GM12878 (cell line): ENCODE measurements at regions not wholly inside any gene's neighbourhood (a gene's known extent, or its start where the extent isn't known, plus 50 kb on each side); places are given as distances from the start of the nearest gene placed in this dataset.

Experiments used
- ATAC-seq: fragments of 200-7000 bp; cut with Tn5 transposase; 3 replicates; pipeline ENCODE4 v1.9.1; 2020; ENCODE audit warnings: mild to moderate bottlenecking, moderate library complexity
- BruUV-seq: library from RNA; stranded (reverse); fragments of 400-500 nt; replicated peaks from 2 replicates; lab custom pipeline; 2021; lab: Mats Ljungman, UMichigan
- CTCF ChIA-PET: fragments of 300-600 bp; sonication (Branson Sonifier 250); formaldehyde crosslinking; extraction: SDS; loops from one replicate; lab custom pipeline; 2021; ENCODE audit warnings: inconsistent platforms; lab: Yijun Ruan, JAX
- POLR2A ChIA-PET: fragments of 350-600 bp; formaldehyde crosslinking; extraction: SDS; loops from one replicate; lab custom pipeline; 2021; ENCODE audit warnings: inconsistent platforms; lab: Charles Lee
- RAD21 ChIA-PET: fragments of 300-600 bp; sonication (Branson Sonifier 250); formaldehyde crosslinking; loops from one replicate; lab custom pipeline; 2023; ENCODE audit warnings: antibody characterized with exemption; ENCODE audit not compliant: unreplicated experiment; lab: Charles Lee
- SMC1A ChIA-PET: fragments of 300-600 bp; sonication (Branson Sonifier 250); formaldehyde crosslinking; loops from one replicate; lab custom pipeline; 2023; ENCODE audit not compliant: unreplicated experiment, uncharacterized antibody; lab: Charles Lee
- DNase-seq: peaks from one replicate; pipeline ENCODE4 v3.0.0-alpha.2; 2011; ENCODE audit warnings: low read depth, low spot score
- FAIRE-seq: peaks from 3 replicates; lab custom pipeline; 2011; peaks lifted over from hg19 to GRCh38; lab: Jason Lieb, UNC
- H2AFZ ChIP-seq: 2 replicates; pipeline ENCODE4 v1.6.0; 2011; ENCODE audit warnings: low read depth, low read length, control low read depth; ENCODE audit not compliant: control insufficient read depth
- H3K27ac ChIP-seq: 2 replicates; pipeline ENCODE4 v1.5.1; 2011; ENCODE audit warnings: control low read depth; ENCODE audit not compliant: control insufficient read depth, insufficient read depth
- H3K27me3 ChIP-seq, 2 experiments: replicated peaks in 1 of 2; 2 replicates each; pipeline versions ENCODE4 v1.6.0 to v1.6.1; 2011; ENCODE audit warnings: low read length in 1 of 2; ENCODE audit not compliant: control insufficient read depth in 2 of 2, insufficient read depth in 2 of 2
- H3K36me3 ChIP-seq, 2 experiments: 2 replicates each; pipeline ENCODE4 v1.5.1; 2011; ENCODE audit warnings: low read length in 1 of 2; ENCODE audit not compliant: control insufficient read depth in 2 of 2, insufficient read depth in 2 of 2
- H3K4me1 ChIP-seq: 2 replicates; pipeline ENCODE4 v1.6.1; 2011; ENCODE audit warnings: mild to moderate bottlenecking, low read length, moderate library complexity, mixed read lengths; ENCODE audit not compliant: control insufficient read depth, insufficient read depth
- H3K4me2 ChIP-seq: 2 replicates; pipeline ENCODE4 v1.6.0; 2011; ENCODE audit warnings: control low read depth; ENCODE audit not compliant: control insufficient read depth, insufficient read depth
- H3K4me3 ChIP-seq: fragments of 200-600 bp; sonication (generic); 2 replicates; pipeline ENCODE4 v1.5.1; 2016
- H3K79me2 ChIP-seq: 2 replicates; pipeline ENCODE4 v1.6.0; 2011; ENCODE audit warnings: low read length; ENCODE audit not compliant: control insufficient read depth, insufficient read depth
- H3K9ac ChIP-seq: 2 replicates; pipeline ENCODE4 v1.8.0; 2011; ENCODE audit warnings: low read length, control low read depth, mixed read lengths; ENCODE audit not compliant: control insufficient read depth, insufficient read depth
- H3K9me3 ChIP-seq: replicated peaks from 3 replicates; pipeline ENCODE4 v1.5.1; 2011; ENCODE audit warnings: mild to moderate bottlenecking, low read length; ENCODE audit not compliant: control insufficient read depth, insufficient read depth
- H4K20me1 ChIP-seq: 2 replicates; pipeline ENCODE4 v1.6.0; 2011; ENCODE audit not compliant: control insufficient read depth, insufficient read depth
- CBX3 ChIP-seq: fragments of 200-600 bp; sonication (generic); IDR thresholded peaks from 2 replicates; pipeline ENCODE4 v1.6.1; 2016; ENCODE audit warnings: low read depth, borderline replicate concordance
- CHD4 ChIP-seq: fragments of 200-600 bp; sonication (generic); IDR thresholded peaks from 2 replicates; pipeline ENCODE4 v1.6.1; 2016; ENCODE audit warnings: mild to moderate bottlenecking
- CTCF ChIP-seq, 3 experiments: IDR thresholded peaks in 2 of 3; conservative IDR thresholded peaks in 1 of 3; 2 replicates each; pipeline ENCODE4 v1.5.1; 2011; ENCODE audit warnings: low read depth in 3 of 3, low read length in 3 of 3, mild to moderate bottlenecking in 3 of 3, control low read depth in 2 of 3, moderate library complexity in 2 of 3, inconsistent platforms in 1 of 3, mixed read lengths in 1 of 3; ENCODE audit not compliant: control insufficient read depth in 2 of 3, insufficient read depth in 1 of 3; ENCODE audit errors: extremely low read depth in 1 of 3
- DPF2 ChIP-seq: fragments of 450-650 bp; IDR thresholded peaks from 2 replicates; pipeline ENCODE4 v1.6.1; 2017; ENCODE audit warnings: mild to moderate bottlenecking
- HCFC1 ChIP-seq: fragments of 150-350 bp; IDR thresholded peaks from 2 replicates; pipeline ENCODE4 v1.6.1; 2014; ENCODE audit warnings: low read length
- HSF1 ChIP-seq: fragments of 150-350 bp; IDR thresholded peaks from 2 replicates; pipeline ENCODE4 v1.6.1; 2014; ENCODE audit warnings: mild to moderate bottlenecking, low read depth, low read length
- IKZF1 ChIP-seq: fragments of 450-650 bp; conservative IDR thresholded peaks from 2 replicates; pipeline ENCODE4 v1.6.1; 2017; ENCODE audit warnings: antibody characterized with exemption, mild to moderate bottlenecking
- JUNB ChIP-seq: IDR thresholded peaks from 2 replicates; pipeline ENCODE4 v1.6.1; 2016; ENCODE audit warnings: antibody characterized with exemption, mild to moderate bottlenecking
- MAX ChIP-seq: IDR thresholded peaks from 2 replicates; pipeline ENCODE4 v1.6.1; 2012; ENCODE audit warnings: low read depth, low read length, improper control_type of control experiment
- MLLT1 ChIP-seq: fragments of 450-650 bp; IDR thresholded peaks from 2 replicates; pipeline ENCODE4 v1.6.1; 2016; ENCODE audit warnings: mild to moderate bottlenecking
- MTA2 ChIP-seq: fragments of 450-650 bp; IDR thresholded peaks from 2 replicates; pipeline ENCODE4 v1.6.1; 2016; ENCODE audit warnings: low read depth, mild to moderate bottlenecking, moderate library complexity
- NKRF ChIP-seq: fragments of 450-650 bp; conservative IDR thresholded peaks from 2 replicates; pipeline ENCODE4 v1.6.1; 2017; ENCODE audit warnings: mild to moderate bottlenecking, moderate library complexity
- RAD21 ChIP-seq: IDR thresholded peaks from 2 replicates; pipeline ENCODE4 v1.6.1; 2011; ENCODE audit warnings: mild to moderate bottlenecking, low read depth, low read length, moderate library complexity; ENCODE audit not compliant: insufficient read depth
- SIX5 ChIP-seq: IDR thresholded peaks from 2 replicates; pipeline ENCODE4 v1.6.1; 2011; ENCODE audit warnings: mild to moderate bottlenecking, low read depth, low read length, moderate library complexity; ENCODE audit not compliant: severe bottlenecking
- SMC3 ChIP-seq: IDR thresholded peaks from 2 replicates; pipeline ENCODE4 v1.6.1; 2011; ENCODE audit warnings: low read length, improper control_type of control experiment, borderline replicate concordance
- SREBF1 ChIP-seq: IDR thresholded peaks from 2 replicates; pipeline ENCODE4 v1.6.1; 2012; ENCODE audit warnings: mild to moderate bottlenecking, low read length
- STAT3 ChIP-seq: IDR thresholded peaks from 2 replicates; pipeline ENCODE4 v1.6.1; 2011; ENCODE audit warnings: low read depth, low read length, improper control_type of control experiment
- WGBS: methylation state at CpG from one replicate; pipeline ENCODE4 v1.1.6; 2016; ENCODE audit warnings: low lambda C conversion rate; ENCODE audit not compliant: insufficient replicate concordance, insufficient coverage; ENCODE audit errors: missing lambda C conversion rate; 5-methylcytosine and 5-hydroxymethylcytosine counted together
- in situ Hi-C: fragments of 300-500 bp; cut with MboI; formaldehyde crosslinking; loops from 9 replicates; pipeline ENCODE4 v1.14.3; 2018; ENCODE audit warnings: mixed read lengths
- intact Hi-C: fragments of 100-400 bp; cut with micrococcal nuclease; formaldehyde crosslinking; loops from one replicate; pipeline ENCODE4 v1.14.2; 2022; ENCODE audit not compliant: unreplicated experiment

- DNase-seq (no peak), FAIRE-seq (peak; percentile 27), ATAC-seq (peak; percentile 73)
- Histone ChIP-seq H3K27ac (no peak overlapping the region), H3K79me2 (no peaks in the 10 kb centered on the region), H2AFZ (no peak overlapping the region), H4K20me1 (no peaks in the 10 kb centered on the region), H3K9ac (no peak overlapping the region), H3K9me3 (no peaks in the 10 kb centered on the region), H3K36me3 (no peaks in the 10 kb centered on the region), H3K4me3 (no peak overlapping the region), H3K27me3 (no peaks in the 10 kb centered on the region), H3K4me2 (no peak overlapping the region), H3K4me1 (no peaks in the 10 kb centered on the region)
- BruUV-seq, result no TSS peak
- SMC1A ChIA-PET, result interaction anchor here (1.3 to 1.4 kb wide), 2 partner anchors 34 to 369 kb away, joined by 3 to 4 read pairs; no protein-coding TSS in a partner anchor
- in situ Hi-C loops, result no loop called here
- POLR2A ChIA-PET, result no interaction called here
- CTCF ChIA-PET, result interaction anchor here (0.6 to 2.3 kb wide), 2 partner anchors 266 to 1247 kb away, joined by 3 to 8 read pairs; no protein-coding TSS in a partner anchor
- RAD21 ChIA-PET, result interaction anchor here (1.4 to 2.0 kb wide), 2 partner anchors 369 to 1248 kb away, joined by 3 to 9 read pairs; no protein-coding TSS in a partner anchor
- WGBS, result 22% methylated on average over 3 of the region's 3 CpGs
- intact Hi-C loops, result no loop called here
- no peak for TF ChIP-seq JUNB
- TF ChIP-seq SMC3, result peak; percentile 16; the same call in 1 of the 2 replicates
- TF ChIP-seq CTCF (IDR thresholded peaks at IDR 0.05 in 2 of 3, conservative IDR thresholded peaks at IDR 0.05 in 1 of 3; ENCODE audit: control insufficient read depth in 2 of 3, extremely low read depth in 1 of 3, insufficient read depth in 1 of 3, low read depth in 3 of 3, low read length in 3 of 3), result peak; percentile 46 to 53 (median 50); a peak in 5 of 6 replicates
- TF ChIP-seq CBX3, result no peak
- TF ChIP-seq HCFC1, result no peak
- TF ChIP-seq SIX5, result no peak
- no peak for TF ChIP-seq MAX
- TF ChIP-seq RAD21, result peak; percentile 54
- no peak for TF ChIP-seq SREBF1
- no peak for TF ChIP-seq NKRF
- no peak for TF ChIP-seq STAT3
- no peak for TF ChIP-seq DPF2
- TF ChIP-seq IKZF1, result no peak
- TF ChIP-seq HSF1, result no peak
- no peak for TF ChIP-seq MLLT1
- no peak for TF ChIP-seq CHD4
- TF ChIP-seq MTA2, result no peak
These were observed 191.0 kb downstream of the GRB14 start for GRCh38 chr2:164430166-164430783.
